T47D (cell line): ENCODE measurements at regions not wholly inside any gene's neighbourhood (a gene's known extent, or its start where the extent isn't known, plus 50 kb on each side); places are given as distances from the start of the nearest gene placed in this dataset.
A peak's percentile ranks its signal among the peaks of the same experiment; 100 is the strongest.

Source experiments
- DNase-seq, 2 experiments: peaks; one replicate each; pipeline versions ENCODE4 v3.0.0 to v3.0.0-alpha.2; 2011 to 2012; ENCODE audit warnings: low read depth in 1 of 2, low spot score in 1 of 2
- JUND ChIP-seq: IDR thresholded peaks from 2 replicates; pipeline ENCODE4 v1.6.1; 2012; ENCODE audit warnings: low read depth
- in situ Hi-C: cut with HindIII; loops from 2 replicates; pipeline ENCODE4 v1.10.0; 2016; ENCODE audit warnings: low sequenced_read_pairs, low pct_unique_long_range_greater_than_20kb

GRCh38 chr13:22698467-22698866, 482.3 kb upstream of the SGCG start:
- in situ Hi-C loops: no loop called here

GRCh38 chr13:22700246-22700887, 480.4 kb upstream of the SGCG start:
- no peak for DNase-seq
- in situ Hi-C loops: no loop called here

More at GRCh38 chr13:22698467-22698866, 482.3 kb upstream of the SGCG start:
- TF ChIP-seq JUND: no peak
- DNase-seq: no peak

GRCh38 chr13:22703601-22704209, 477.1 kb upstream of the SGCG start:
- no peak for DNase-seq
- TF ChIP-seq JUND: no peak
- in situ Hi-C loops: no loop called here

More at GRCh38 chr13:22700246-22700887, 480.4 kb upstream of the SGCG start:
- TF ChIP-seq JUND: no peak

GRCh38 chr13:22707946-22708345, 472.8 kb upstream of the SGCG start:
- no peak for TF ChIP-seq JUND
- no peak for DNase-seq
- in situ Hi-C loops: no loop called here

GRCh38 chr13:22717036-22717435, 463.7 kb upstream of the SGCG start:
- no peak for DNase-seq
- in situ Hi-C loops: no loop called here
- no peak for TF ChIP-seq JUND

GRCh38 chr13:22726726-22727125, 454.1 kb upstream of the SGCG start:
- DNase-seq: peak in 1 of 2 experiments; percentile 5
- TF ChIP-seq JUND: no peak
- in situ Hi-C loops: no loop called here

GRCh38 chr13:22735011-22735995, 445.5 kb upstream of the SGCG start:
- in situ Hi-C loops: no loop called here
- no peak for DNase-seq
- TF ChIP-seq JUND: no peak

GRCh38 chr13:22736084-22736767, 444.6 kb upstream of the SGCG start:
- no peak for TF ChIP-seq JUND

GRCh38 chr13:22736768-22737092, 444.0 kb upstream of the SGCG start:
- DNase-seq: no peak
- in situ Hi-C loops: no loop called here
- TF ChIP-seq JUND: no peak

More at GRCh38 chr13:22736084-22736767, 444.6 kb upstream of the SGCG start:
- no peak for DNase-seq
- in situ Hi-C loops: no loop called here

- in situ Hi-C loops: no loop called here
- peak in 1 of 2 experiments; percentile 9 for DNase-seq
- no peak for TF ChIP-seq JUND
These were observed 442.4 kb upstream of the SGCG start for GRCh38 chr13:22738357-22738756.

- TF ChIP-seq JUND: no peak
- in situ Hi-C loops: no loop called here
- peak in 1 of 2 experiments; percentile 52 for DNase-seq
These were observed 440.5 kb upstream of the SGCG start for GRCh38 chr13:22740264-22740663.

GRCh38 chr13:22744688-22745452, 435.9 kb upstream of the SGCG start:
- no peak for TF ChIP-seq JUND
- in situ Hi-C loops: no loop called here
- peak; percentile 10 to 65 for DNase-seq
